Epithelial cell of esophagus (primary cell): ENCODE measurements at regions not wholly inside any gene's neighbourhood (a gene's known extent, or its start where the extent isn't known, plus 50 kb on each side); places are given as distances from the start of the nearest gene placed in this dataset.
A peak's percentile ranks its signal among the peaks of the same experiment; 100 is the strongest.

ENCODE experiments used
- DNase-seq: peaks from one replicate; pipeline ENCODE4 v3.0.0; 2010; ENCODE audit warnings: low read depth
- H3K4me3 ChIP-seq: 2 replicates; pipeline ENCODE4 v1.5.1; 2011; ENCODE audit warnings: mild to moderate bottlenecking, low read length, control low read depth
- CTCF ChIP-seq: IDR thresholded peaks from 2 replicates; pipeline ENCODE4 v1.5.1; 2011; ENCODE audit warnings: low read depth, mild to moderate bottlenecking, low read length, control low read depth, inconsistent platforms; ENCODE audit not compliant: insufficient read depth; ENCODE audit errors: missing control alignments

- H3K4me3 ChIP-seq, result no peak overlapping the region
- DNase-seq, result no peak
- TF ChIP-seq CTCF, result no peak
Measured at GRCh38 chr9:108083796-108084352, 594.3 kb upstream of the KLF4 start.

GRCh38 chr9:108083160-108083750, 593.7 kb upstream of the KLF4 start:
- no peak overlapping the region for H3K4me3 ChIP-seq
- no peak for DNase-seq
- TF ChIP-seq CTCF, result no peak

GRCh38 chr9:108081112-108081511, 591.5 kb upstream of the KLF4 start:
- DNase-seq, result no peak
- H3K4me3 ChIP-seq, result no peak overlapping the region
- no peak for TF ChIP-seq CTCF

- H3K4me3 ChIP-seq, result no peak overlapping the region
- TF ChIP-seq CTCF, result no peak
- no peak for DNase-seq
Measured at GRCh38 chr9:108080285-108080684, 590.7 kb upstream of the KLF4 start.

GRCh38 chr9:108078811-108079210, 589.2 kb upstream of the KLF4 start:
- no peak for DNase-seq
- no peak overlapping the region for H3K4me3 ChIP-seq
- TF ChIP-seq CTCF, result no peak

GRCh38 chr9:108078375-108078774, 588.8 kb upstream of the KLF4 start:
- no peak for TF ChIP-seq CTCF
- no peak overlapping the region for H3K4me3 ChIP-seq
- DNase-seq, result no peak

GRCh38 chr9:108077556-108077955, 588.0 kb upstream of the KLF4 start:
- peak; percentile 62 for DNase-seq
- no peak for TF ChIP-seq CTCF
- H3K4me3 ChIP-seq, result no peak overlapping the region
